Stimulated activated CD4-positive, alpha-beta T cell treated with anti-CD3 and anti-CD28 coated beads, TNF-alpha, amount 100 ng/mL, for 24 hours (primary cell): ENCODE measurements at regions not wholly inside any gene's neighbourhood (a gene's known extent, or its start where the extent isn't known, plus 50 kb on each side); places are given as distances from the start of the nearest gene placed in this dataset.
"Not testable (repeated sequence)": the region's sequence is repeated elsewhere in the genome, so short reads cannot be mapped to it uniquely, and the experiment has no call there.

Experiments
- DNase-seq, 3 experiments: peaks; one replicate each; pipeline ENCODE4 v3.0.0-alpha.2; 2020; ENCODE audit warnings: low read depth in 3 of 3

DNA sequence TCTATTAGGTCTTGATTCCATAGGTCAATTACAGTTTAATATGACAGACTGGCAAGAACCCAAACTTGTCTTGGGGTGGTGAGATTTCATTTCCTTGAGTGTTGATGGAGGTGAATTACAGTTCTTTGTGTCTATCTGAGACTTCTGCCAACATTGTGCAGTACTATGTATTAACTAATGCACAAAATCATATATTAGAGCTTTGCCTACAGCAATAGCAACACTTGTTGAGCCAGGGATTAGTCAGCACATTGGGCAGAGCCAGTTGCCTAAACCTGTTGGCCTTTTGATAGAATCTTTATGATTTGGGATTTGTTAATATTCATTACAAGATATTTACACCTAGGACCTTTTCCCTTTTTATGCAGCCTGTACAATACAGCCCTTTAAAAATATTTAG lies 135.3 kb upstream of the CENPW start:
- DNase-seq: no peak

DNA sequence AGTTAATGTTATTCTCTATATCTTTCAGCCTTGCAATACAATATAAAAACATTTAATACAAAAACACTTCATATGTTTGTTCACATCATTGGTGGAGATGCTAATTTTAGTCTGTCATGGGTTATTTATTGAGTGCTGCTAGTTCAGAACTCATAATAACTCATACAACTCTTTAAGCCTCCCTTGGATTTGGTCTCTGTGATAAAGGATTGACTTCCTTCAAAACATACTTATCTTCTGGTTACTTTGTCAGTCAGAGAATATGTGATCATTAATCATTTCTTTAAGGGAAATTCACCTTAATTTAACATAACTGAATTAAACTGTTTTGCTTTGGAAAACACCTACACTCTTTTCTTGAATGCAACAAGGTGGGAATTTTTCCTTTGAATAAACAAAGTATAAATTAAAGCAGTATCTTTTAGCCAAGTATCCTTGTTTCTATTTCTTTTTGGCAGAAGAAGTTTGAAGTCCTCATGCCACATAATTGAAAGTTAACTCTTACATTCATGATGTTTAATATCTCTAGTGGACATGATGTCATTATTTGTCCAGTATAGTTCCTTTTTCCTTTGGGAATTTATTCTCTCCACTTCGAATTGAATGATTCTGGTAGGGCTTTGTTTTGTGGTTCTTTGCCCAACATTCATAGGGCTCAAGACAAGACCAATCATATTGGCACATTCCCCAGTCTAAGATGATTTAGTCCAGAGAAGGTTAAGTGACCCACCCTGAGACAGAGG lies 133.2 kb upstream of the CENPW start:
- no peak for DNase-seq

DNA sequence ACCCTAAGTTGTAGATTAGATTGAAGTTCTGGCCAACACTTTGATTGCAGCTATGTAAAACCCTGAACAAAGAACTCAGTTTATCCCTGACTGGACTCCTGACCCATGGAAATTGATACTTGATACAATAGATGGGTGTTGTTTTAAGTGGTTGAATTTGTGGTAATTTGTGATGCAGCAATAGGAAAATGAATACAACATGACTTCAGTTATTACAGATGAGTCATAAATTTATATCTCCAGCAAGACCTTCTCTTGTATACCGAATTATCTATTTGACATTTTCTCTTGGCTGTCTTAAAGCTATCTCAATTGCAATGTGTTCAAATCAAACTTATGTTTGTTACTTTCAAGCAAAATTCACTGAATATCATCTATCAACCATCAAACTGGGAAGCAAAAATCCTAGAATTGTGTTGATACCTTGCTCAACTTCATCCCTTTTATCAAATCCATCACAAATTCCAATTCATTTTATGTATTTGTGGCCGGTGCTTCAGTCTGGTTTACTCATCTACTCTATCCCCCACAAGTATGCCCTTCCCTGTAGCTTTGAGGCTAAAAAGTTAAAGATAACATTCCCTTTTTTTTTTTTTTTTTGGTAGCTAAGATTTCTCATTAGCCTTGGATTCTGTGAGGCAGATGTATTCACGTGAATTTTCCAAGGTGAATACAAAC lies 129.4 kb upstream of the CENPW start:
- DNase-seq: no peak

DNA sequence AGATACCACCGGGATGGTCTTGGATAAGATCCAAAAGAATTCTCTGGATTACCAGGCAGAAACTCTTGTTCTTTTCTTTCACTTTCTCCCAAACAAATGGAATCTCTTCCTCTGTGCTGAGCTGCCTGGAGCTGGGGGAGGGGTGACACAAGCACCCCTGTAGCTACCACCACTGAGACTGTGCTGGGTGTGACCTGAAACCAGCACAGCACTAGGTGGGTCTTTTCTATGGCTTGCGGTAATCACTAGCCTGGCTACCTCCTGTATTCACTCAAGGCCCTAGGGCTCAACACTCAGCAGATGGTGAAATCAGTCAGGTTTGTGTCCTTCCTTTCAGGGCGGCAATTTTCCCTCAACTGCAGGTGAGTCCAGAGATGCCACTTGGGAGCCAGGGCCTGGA lies 122.4 kb upstream of the CENPW start:
- DNase-seq: no peak

DNA sequence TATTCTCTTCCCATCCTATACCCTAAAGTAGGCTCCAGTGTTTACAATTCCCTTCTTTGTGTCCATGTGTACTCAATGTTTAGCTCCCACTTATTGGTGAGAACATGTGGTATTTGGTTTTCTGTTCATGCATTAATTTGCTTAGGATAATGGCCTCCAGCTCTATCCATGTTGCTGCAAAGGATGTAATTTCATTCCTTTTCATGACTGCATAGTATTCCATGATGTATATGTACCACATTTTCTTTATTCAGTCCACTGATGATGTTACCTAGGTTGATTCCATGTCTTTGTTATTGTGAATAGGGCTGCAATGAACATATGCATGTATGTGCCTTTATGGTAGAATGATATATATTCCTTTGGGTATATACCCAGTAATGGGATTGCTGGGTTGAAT lies 119.0 kb upstream of the CENPW start:
- not testable (repeated sequence) for DNase-seq

DNA sequence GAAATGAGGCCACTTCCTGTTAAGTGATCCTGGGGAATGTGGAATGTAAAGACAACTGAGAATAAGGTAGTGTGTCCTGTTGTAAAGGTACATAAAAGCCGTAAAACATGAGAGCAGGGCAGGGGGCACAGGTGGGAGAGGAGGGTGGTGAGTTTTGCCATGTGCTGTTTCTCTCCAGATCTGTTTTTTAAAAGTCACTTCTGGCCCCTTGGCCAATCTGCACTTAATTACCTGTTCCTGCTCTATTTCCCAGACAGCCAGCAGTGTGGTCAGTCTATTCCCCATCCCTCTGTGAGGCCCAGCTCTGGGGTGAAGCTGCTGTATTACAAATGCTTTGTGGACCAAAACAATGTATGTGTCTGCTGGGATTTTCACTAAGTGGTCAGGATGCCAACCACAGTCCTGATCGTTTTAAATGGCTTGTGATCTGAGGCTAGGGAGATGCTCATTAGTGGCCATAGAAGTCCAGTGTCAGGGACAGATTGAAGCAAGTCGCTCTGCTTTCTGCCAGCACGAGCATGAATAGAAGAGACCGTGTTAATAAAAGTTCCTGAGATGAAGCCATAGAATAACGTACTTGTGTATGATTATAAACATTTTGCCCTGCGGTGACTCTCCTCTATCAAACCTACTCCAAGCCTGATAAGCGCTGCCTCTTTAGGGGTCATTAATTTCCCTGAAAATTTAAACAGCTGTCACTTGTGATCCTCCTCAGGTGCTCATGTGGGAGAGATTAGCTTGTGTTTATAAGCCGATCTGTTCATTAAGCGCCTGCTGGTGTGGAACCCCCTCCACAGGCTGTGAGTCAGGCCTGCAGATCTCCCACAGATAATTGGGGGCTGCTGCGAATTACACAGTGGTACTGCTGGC lies 111.8 kb upstream of the CENPW start:
- DNase-seq: no peak

DNA sequence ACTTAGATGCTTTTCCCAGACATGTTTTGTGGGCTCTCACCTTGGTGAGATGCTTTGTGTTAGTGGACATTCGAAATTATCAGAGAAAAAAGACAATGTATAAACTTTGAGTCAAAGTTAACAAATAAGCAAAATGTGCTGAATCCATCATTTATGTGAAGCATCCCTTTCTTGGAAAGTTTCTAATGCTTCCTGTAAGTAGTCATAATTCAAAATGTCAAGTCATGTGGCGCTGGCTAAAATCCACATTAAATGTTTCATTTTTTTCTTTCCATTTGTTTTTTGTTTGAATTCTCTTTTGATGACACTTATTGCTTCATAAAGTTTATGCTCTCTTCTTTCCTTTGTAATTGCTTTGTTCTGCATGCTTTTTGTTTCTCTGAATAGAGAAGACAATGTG lies 107.2 kb upstream of the CENPW start:
- DNase-seq: no peak

DNA sequence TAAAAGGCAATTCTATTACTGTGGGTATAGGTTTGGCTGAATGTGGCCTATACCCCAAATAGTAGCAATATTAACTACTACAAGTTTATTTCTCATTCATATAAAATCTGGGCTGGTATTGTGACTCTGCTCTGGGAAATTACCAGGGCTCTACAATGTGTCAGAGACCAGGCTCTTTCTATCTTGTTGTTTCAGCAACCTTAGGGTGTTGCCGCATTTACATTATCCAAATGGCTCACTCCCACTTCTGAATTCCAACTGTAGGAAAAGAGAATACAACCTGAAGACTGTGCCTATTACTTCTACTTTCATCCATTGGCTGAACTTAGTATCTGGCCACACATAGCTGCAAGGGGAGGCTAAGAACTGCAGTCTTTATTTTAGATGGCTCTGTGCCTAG lies 106.7 kb upstream of the CENPW start:
- no peak for DNase-seq

DNA sequence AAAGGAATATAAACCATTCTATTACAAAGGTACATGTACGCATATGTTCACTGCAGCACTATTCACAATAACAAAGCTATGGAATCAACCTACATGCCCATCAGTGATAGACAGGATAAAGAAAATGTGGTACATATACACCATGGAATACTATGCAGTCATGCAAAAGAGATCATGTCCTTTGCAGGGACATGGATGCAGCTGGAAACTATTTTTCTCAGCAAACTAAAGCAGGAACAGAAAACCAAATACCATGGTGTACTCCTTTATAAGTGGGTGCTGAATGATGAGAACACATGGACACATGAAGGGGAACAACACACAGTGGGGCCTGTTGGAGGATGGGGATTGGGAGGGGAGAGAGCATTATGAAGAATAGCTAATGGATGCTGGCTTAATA lies 104.6 kb upstream of the CENPW start:
- no peak for DNase-seq

DNA sequence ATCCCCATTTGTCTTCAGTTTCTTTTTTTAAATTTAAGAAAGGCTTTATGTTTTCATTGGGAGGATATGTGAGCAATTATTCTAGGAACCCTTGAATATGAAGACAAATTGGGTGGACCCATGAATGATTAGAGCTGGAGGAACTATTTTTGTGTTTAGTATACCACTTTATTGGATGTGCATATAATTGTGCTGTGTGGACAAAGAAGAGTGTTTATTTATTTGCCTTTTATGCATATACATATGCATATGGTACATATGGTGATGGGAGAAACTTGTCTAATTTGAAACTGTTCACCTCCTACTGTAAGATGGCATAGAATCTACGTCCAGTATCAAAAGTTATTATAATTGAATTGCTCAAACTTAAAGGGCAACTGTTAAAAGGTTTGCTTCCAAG lies 94.8 kb upstream of the CENPW start:
- no peak for DNase-seq

DNA sequence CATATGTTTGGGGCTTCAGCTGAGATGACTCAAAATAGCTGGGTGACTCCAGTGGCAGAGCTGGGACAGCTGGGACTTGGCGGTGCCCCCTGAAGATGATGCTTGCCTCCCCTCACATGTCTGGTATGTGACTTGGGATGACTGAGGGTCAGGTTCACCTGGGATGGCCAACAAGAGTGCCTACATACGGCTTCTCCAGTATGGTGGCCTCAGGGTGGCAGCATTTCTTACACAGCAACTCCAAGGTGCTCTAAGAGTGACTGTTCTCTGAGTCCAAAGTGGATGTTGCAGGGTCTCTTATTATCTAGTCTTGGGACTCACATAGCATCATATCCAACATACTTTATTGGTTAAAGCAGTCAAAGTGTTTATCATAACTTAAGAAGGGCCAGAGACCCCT lies 87.8 kb upstream of the CENPW start:
- DNase-seq: no peak

DNA sequence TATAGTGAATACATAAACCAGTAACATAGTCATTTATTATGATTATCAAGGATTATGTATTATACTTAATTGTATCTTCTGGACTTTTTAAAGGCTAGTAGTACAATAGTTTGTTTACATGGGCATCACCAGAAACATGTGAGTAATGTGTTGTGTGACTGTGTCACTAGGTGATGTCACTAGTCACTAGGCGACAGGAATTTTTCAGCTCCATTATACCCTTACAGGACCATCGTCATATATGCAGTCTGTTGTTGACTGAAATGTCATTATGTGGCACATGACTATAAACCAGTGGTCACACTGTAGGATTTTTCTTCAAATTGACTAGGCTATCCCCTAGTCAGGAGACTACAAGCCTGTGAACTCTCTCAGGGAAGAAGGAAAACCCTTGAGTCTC lies 86.5 kb upstream of the CENPW start:
- DNase-seq: no peak

DNA sequence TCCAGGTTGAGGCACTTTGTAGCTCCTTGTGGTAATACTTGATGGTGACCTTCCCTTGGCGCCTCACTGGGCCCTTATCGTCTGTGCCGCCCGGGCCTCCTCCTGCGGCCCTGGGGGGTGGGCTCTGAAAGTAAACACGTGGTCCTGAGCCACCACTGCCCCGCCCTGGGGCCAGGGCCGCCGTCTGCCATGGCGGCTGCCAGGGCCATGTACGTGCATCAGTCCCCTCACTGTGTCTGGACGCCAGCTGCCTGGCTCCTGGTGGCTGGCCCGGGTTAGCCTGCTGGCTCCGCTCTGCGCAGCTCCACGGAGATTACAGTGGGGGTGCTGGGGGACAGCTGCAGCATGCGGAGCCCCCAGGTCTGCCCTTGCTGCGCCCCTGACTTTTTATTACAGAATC lies 81.8 kb upstream of the CENPW start:
- DNase-seq: no peak

DNA sequence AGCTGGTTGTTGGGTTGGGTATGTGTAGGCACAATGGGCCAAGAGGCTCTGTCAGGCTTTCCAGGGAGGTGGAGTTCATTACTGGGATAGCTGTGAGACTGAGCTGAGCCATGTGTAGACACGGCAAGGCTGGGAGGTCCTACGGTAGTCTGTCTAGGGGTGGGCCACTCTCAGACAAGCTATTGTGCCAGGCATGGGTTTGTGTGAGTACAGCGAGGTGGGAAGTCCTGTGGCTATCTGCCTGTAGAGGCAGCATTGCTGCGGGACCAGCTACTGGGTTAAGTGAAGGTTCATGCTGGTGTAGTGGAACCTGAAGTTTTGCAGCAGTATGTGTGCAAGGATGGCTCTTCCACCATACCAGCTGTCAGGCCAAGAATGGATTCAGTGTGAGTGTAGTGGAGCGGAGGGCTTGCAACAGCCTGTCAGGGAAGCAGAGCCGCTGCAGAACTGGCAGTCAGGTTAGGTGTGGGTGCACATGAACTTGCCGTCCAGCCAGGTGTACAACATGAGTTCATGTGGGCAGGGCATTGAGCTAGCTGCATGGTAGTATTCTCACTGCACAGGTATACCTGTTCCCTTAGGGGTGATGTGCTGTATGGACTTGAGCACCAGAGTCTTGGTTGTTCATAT lies 78.0 kb upstream of the CENPW start:
- DNase-seq: no peak

DNA sequence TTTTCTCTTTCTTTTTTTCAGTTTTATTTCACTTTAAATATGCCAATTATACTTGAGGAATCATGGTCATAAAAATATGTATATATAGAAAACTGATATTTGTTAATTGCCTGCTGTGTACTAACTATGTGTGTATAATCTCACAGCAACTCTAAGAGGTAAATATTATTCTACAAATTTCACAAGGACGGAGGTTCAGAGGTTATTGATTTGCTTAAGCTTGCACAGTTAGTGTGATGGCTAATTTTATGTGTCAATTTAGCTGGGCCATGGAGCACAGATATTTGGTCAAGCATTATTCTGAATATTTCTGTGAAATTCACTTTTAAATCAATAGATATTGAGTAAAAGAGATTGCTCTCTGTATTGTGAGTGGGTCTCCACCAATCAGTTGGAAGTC lies 75.7 kb upstream of the CENPW start:
- DNase-seq: no peak

DNA sequence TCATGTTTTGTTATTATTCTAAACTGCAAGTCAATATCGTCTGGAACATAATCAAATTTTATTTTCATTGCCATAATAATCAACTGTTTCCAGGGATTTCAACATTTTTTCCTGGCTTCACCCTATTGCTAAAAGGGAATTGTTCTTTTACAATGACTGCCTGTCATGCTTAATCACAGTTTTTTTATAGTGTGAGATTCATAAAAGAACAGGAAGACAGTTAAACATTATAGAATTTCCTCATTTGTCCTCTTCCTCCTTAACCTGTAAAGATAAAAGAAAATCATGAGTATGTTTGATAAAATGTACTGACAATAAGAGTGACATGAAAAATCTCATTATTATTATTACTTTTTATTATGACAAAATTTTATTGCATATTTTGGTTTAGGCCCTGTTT lies 73.3 kb upstream of the CENPW start:
- no peak for DNase-seq

DNA sequence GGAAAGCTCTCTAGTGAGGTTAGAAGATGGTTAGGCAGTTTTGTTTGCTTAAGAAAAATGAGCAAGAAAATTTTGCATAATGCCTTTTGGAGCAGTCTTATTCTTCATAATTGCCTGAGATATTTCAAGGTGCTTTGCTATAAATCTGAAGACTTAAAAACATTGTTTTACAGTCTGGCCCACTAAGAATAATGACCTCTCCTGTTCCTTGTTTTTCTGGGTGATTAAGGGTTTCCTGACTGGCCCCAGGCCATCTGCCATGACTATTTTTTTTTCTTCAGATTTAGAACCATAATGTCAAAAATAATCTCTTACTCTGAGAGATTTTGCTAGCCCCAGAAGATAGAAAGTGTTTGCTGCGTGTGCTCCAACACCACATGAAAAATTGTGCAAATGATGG lies 72.3 kb upstream of the CENPW start:
- DNase-seq: no peak

DNA sequence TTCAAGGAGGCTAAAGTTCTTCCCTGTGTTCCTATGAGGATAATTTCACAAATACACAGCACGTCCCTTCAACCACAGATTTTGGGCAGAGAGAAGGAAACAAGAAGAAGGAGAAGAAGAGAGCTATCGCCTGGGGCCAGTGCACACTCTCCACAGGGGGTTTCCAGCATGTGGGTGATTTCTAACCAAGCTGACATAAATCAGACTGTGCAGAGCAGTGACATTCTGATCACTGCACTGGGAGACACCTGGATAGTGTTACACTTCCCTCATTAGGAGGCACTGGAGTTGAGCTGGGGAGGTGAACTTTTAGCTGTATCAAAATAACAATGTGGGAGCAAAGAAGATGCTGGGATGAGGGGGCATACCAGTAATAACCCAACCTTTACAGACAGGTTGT lies 71.8 kb upstream of the CENPW start:
- DNase-seq: no peak

DNA sequence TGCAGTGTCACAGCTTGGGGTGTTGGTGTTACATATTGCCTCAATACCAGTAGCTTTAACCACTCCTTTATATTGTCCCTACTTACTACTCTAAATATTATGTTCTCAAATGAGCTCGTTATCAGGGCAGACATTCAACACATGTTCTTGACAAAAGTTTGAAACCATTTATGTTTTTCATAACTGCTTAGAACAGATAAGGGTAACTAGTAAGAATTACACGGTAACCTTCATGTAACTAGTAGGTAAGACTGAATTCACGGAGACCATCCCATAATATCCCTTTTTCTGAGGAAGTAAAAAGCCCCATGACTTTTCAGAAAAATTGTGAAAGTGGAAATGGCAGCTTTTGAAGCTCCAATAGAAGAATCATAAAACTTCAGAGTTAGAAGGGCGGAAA lies 59.6 kb upstream of the CENPW start:
- DNase-seq: no peak

DNA sequence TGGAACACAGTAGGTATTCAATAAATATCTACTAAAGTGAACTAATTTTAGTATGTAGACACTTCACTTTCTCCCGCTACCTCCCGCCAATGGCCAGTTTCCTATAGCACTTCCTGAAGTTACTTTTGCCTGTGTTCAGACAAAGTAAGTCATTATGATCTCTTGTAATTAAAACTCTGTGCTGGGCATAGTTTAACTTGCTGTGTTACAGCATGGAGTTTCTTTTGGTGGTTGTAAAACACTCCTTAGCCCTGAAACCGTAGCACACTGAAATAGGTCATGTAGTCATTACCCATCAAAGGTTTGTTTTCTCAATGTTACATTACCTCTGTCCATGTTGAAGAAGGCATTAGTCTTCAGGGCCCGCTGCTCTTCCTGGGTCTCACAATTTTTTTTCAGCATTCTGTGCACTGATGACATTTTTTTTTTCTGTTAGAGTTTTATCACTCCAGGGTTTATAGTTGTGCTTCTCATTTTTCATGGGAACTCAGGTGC lies 54.0 kb upstream of the CENPW start:
- DNase-seq: no peak
